Transverse colon (tissue), 4 donors: ENCODE measurements at regions not wholly inside any gene's neighbourhood (a gene's known extent, or its start where the extent isn't known, plus 50 kb on each side); places are given as distances from the start of the nearest gene placed in this dataset.

Experiments
- EP300 ChIP-seq: sonication (generic); formaldehyde crosslinking; IDR thresholded peaks from one replicate; pipeline ENCODE4 v1.6.1; 2017; ENCODE audit warnings: antibody characterized with exemption, low read depth
- POLR2A ChIP-seq: fragments of 450-650 bp; IDR thresholded peaks from one replicate; pipeline ENCODE4 v1.6.1; 2016; ENCODE audit warnings: antibody characterized with exemption, mild to moderate bottlenecking, moderate library complexity
- POLR2AphosphoS5 ChIP-seq, 3 donors: sonication (generic); formaldehyde crosslinking; IDR thresholded peaks; one replicate each; pipeline ENCODE4 v1.6.1; 2016; ENCODE audit warnings: antibody characterized with exemption in 3 of 3
- TF ChIP-seq, protein P1 (sequence below), 5 experiments: fragments of 200-600 bp in 3 of 5; fragments of 450-650 bp in 2 of 5; sonication (generic) in 3 of 5; IDR thresholded peaks; 1 replicate in 2 of 5; 2 replicates in 3 of 5; pipeline ENCODE4 v1.5.1; 2016 to 2017; ENCODE audit warnings: antibody characterized with exemption in 5 of 5, inconsistent platforms in 3 of 5, mild to moderate bottlenecking in 2 of 5, moderate library complexity in 1 of 5

DNA sequence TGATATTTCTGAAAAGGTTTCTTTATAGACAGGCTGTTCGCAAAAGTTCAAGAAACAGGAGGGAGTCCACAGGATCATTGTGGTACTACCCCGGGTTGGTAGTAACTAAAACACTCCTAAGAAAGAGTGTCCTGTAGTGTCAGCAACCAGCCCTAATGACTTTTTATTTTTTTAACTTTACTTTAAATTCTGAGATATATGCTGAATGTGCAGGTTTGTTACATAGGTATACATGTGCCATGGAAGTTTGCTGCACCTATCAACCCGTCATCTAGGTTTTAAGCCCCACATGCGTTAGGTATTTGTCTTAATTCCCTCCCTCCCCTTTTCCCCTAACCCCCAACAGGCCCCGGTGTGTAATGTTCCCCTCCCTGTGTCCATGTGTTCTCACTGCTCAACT is 1396.9 kb upstream of the ZEB2 start:
- TF ChIP-seq, protein P1, sequence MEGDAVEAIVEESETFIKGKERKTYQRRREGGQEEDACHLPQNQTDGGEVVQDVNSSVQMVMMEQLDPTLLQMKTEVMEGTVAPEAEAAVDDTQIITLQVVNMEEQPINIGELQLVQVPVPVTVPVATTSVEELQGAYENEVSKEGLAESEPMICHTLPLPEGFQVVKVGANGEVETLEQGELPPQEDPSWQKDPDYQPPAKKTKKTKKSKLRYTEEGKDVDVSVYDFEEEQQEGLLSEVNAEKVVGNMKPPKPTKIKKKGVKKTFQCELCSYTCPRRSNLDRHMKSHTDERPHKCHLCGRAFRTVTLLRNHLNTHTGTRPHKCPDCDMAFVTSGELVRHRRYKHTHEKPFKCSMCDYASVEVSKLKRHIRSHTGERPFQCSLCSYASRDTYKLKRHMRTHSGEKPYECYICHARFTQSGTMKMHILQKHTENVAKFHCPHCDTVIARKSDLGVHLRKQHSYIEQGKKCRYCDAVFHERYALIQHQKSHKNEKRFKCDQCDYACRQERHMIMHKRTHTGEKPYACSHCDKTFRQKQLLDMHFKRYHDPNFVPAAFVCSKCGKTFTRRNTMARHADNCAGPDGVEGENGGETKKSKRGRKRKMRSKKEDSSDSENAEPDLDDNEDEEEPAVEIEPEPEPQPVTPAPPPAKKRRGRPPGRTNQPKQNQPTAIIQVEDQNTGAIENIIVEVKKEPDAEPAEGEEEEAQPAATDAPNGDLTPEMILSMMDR (IDR thresholded peaks at IDR 0.05) = no peak
- TF ChIP-seq EP300 = no peak
- no peak for TF ChIP-seq POLR2A
- TF ChIP-seq POLR2AphosphoS5 (IDR thresholded peaks at IDR 0.05) = no peak
